IMR-90 (cell line): ENCODE measurements at regions not wholly inside any gene's neighbourhood (a gene's known extent, or its start where the extent isn't known, plus 50 kb on each side); places are given as distances from the start of the nearest gene placed in this dataset.
A peak's percentile ranks its signal among the peaks of the same experiment; 100 is the strongest.

Experiments
- ATAC-seq: fragments of 200-7000 bp; cut with Tn5 transposase; 2 replicates; pipeline ENCODE4 v1.9.1; 2020; ENCODE audit warnings: low read depth, mild to moderate bottlenecking, moderate library complexity
- BruUV-seq: library from RNA; stranded (reverse); fragments of 400-500 nt; replicated peaks from 2 replicates; lab custom pipeline; 2021; lab: Mats Ljungman, UMichigan
- CTCF ChIA-PET: fragments of 300-600 bp; formaldehyde crosslinking; extraction: SDS; loops from one replicate; lab custom pipeline; 2021; ENCODE audit warnings: antibody characterized with exemption; lab: Yijun Ruan, JAX
- POLR2A ChIA-PET: fragments of 300-600 bp; sonication (Branson Sonifier 250); formaldehyde crosslinking; loops from one replicate; lab custom pipeline; 2022; ENCODE audit warnings: antibody characterized with exemption; ENCODE audit not compliant: unreplicated experiment; lab: Charles Lee
- DNase-seq: peaks from one replicate; pipeline ENCODE4 v3.0.0; 2013
- H2AFZ ChIP-seq: replicated peaks from 2 replicates; pipeline ENCODE3; 2013; ENCODE audit warnings: low read length, mild to moderate bottlenecking; ENCODE audit not compliant: poor library complexity
- H2AK5ac ChIP-seq: 2 replicates; pipeline ENCODE4 v1.6.1; 2013; ENCODE audit warnings: low read depth, low read length, inconsistent platforms
- H2AK9ac ChIP-seq: replicated peaks from 2 replicates; pipeline ENCODE3; 2013; ENCODE audit warnings: mild to moderate bottlenecking, low read depth, low read length, moderate library complexity; ENCODE audit not compliant: poor library complexity
- H2BK120ac ChIP-seq: 2 replicates; pipeline ENCODE4 v1.6.1; 2013; ENCODE audit warnings: low read depth, low read length, inconsistent platforms
- H2BK15ac ChIP-seq: 3 replicates; pipeline ENCODE4 v1.6.1; 2013; ENCODE audit warnings: low read depth, low read length, inconsistent platforms
- H2BK20ac ChIP-seq: 2 replicates; pipeline ENCODE4 v1.6.1; 2013; ENCODE audit warnings: low read depth, mild to moderate bottlenecking, inconsistent platforms, low read length, moderate library complexity
- H2BK5ac ChIP-seq: 2 replicates; pipeline ENCODE4 v1.6.1; 2013; ENCODE audit warnings: mild to moderate bottlenecking, low read depth, low read length, inconsistent platforms; ENCODE audit not compliant: poor library complexity, severe bottlenecking
- H3K14ac ChIP-seq: replicated peaks from 2 replicates; pipeline ENCODE4 v1.6.1; 2013; ENCODE audit warnings: low read depth, low read length, inconsistent platforms
- H3K18ac ChIP-seq: 2 replicates; pipeline ENCODE4 v1.6.1; 2013; ENCODE audit warnings: low read depth, low read length, control low read depth
- H3K23ac ChIP-seq: 2 replicates; pipeline ENCODE4 v1.6.1; 2013; ENCODE audit warnings: low read depth, low read length, inconsistent platforms
- H3K27ac ChIP-seq: 2 replicates; pipeline ENCODE4 v1.5.1; 2013; ENCODE audit warnings: mild to moderate bottlenecking, control low read depth, low read length; ENCODE audit not compliant: insufficient read depth
- H3K27me3 ChIP-seq: 2 replicates; pipeline ENCODE4 v1.6.1; 2013; ENCODE audit warnings: low read length; ENCODE audit not compliant: control insufficient read depth, insufficient read depth
- H3K36me3 ChIP-seq: 2 replicates; pipeline ENCODE4 v1.6.1; 2013; ENCODE audit warnings: low read length, mixed read lengths; ENCODE audit not compliant: control insufficient read depth, insufficient read depth
- H3K4ac ChIP-seq: 2 replicates; pipeline ENCODE4 v1.6.1; 2013; ENCODE audit warnings: low read depth, low read length, inconsistent platforms
- H3K4me1 ChIP-seq: 2 replicates; pipeline ENCODE4 v1.6.1; 2013; ENCODE audit warnings: low read length, mixed read lengths; ENCODE audit not compliant: control insufficient read depth, insufficient read depth
- H3K4me2 ChIP-seq: 2 replicates; pipeline ENCODE4 v1.6.1; 2013; ENCODE audit warnings: low read depth, mild to moderate bottlenecking, control low read depth, low read length, moderate library complexity
- H3K4me3 ChIP-seq: 2 replicates; pipeline ENCODE4 v1.5.1; 2013; ENCODE audit warnings: low read depth, mild to moderate bottlenecking, control low read depth, low read length, moderate library complexity; ENCODE audit not compliant: insufficient read depth
- H3K56ac ChIP-seq: 2 replicates; pipeline ENCODE4 v1.6.1; 2013; ENCODE audit warnings: low read length, inconsistent platforms; ENCODE audit not compliant: insufficient read depth; ENCODE audit errors: extremely low read depth
- H3K79me1 ChIP-seq, 2 experiments: 2 replicates each; pipeline ENCODE4 v1.6.1; 2013; ENCODE audit warnings: low read length in 2 of 2, inconsistent platforms in 1 of 2, low read depth in 1 of 2
- H3K9ac ChIP-seq: 2 replicates; pipeline ENCODE4 v1.6.1; 2013; ENCODE audit warnings: low read depth, low read length, control low read depth
- H3K9me1 ChIP-seq: 2 replicates; pipeline ENCODE4 v1.6.1; 2013; ENCODE audit warnings: low read length, inconsistent platforms; ENCODE audit not compliant: insufficient read depth
- H3K9me3 ChIP-seq: 2 replicates; pipeline ENCODE4 v1.6.1; 2013; ENCODE audit warnings: low read length; ENCODE audit not compliant: control insufficient read depth, insufficient read depth
- H4K20me1 ChIP-seq: 2 replicates; pipeline ENCODE4 v1.6.1; 2013; ENCODE audit warnings: low read length, inconsistent platforms; ENCODE audit not compliant: insufficient read depth
- H4K5ac ChIP-seq: 2 replicates; pipeline ENCODE4 v1.6.1; 2013; ENCODE audit warnings: mild to moderate bottlenecking, low read depth, low read length, control low read depth
- H4K8ac ChIP-seq, 2 experiments: 2 replicates each; pipeline ENCODE4 v1.6.1; 2013; ENCODE audit warnings: low read depth in 2 of 2, low read length in 2 of 2, control low read depth in 1 of 2, inconsistent platforms in 1 of 2
- H4K91ac ChIP-seq: 2 replicates; pipeline ENCODE4 v1.6.1; 2013; ENCODE audit warnings: low read depth, low read length, inconsistent platforms; ENCODE audit not compliant: insufficient read depth
- BHLHE40 ChIP-seq: fragments of 150-350 bp; IDR thresholded peaks from 2 replicates; pipeline ENCODE4 v1.6.1; 2016; ENCODE audit warnings: mild to moderate bottlenecking, low read depth, low read length
- CEBPB ChIP-seq: IDR thresholded peaks from 2 replicates; pipeline ENCODE4 v1.6.1; 2012; ENCODE audit warnings: low read depth, low read length, improper control_type of control experiment
- CHD1 ChIP-seq: IDR thresholded peaks from 2 replicates; pipeline ENCODE4 v1.6.1; 2012; ENCODE audit warnings: low read depth, low read length, improper control_type of control experiment
- ELK1 ChIP-seq: fragments of 150-350 bp; IDR thresholded peaks from 2 replicates; pipeline ENCODE4 v1.6.1; 2016; ENCODE audit warnings: low read depth, mild to moderate bottlenecking, low read length, moderate library complexity, borderline replicate concordance
- FOS ChIP-seq: fragments of 150-350 bp; IDR thresholded peaks from 2 replicates; pipeline ENCODE4 v1.6.1; 2016; ENCODE audit warnings: low read depth, low read length
- MAFK ChIP-seq: IDR thresholded peaks from 2 replicates; pipeline ENCODE4 v1.6.1; 2012; ENCODE audit warnings: low read depth, low read length, improper control_type of control experiment
- MAZ ChIP-seq: IDR thresholded peaks from 2 replicates; pipeline ENCODE4 v1.6.1; 2012; ENCODE audit warnings: low read depth, mild to moderate bottlenecking, low read length, improper control_type of control experiment, moderate library complexity, borderline replicate concordance
- MXI1 ChIP-seq: IDR thresholded peaks from 2 replicates; pipeline ENCODE4 v1.6.1; 2012; ENCODE audit warnings: low read depth, mild to moderate bottlenecking, low read length, moderate library complexity, borderline replicate concordance
- NFE2L2 ChIP-seq: fragments of 150-350 bp; IDR thresholded peaks from 2 replicates; pipeline ENCODE4 v1.6.1; 2016; ENCODE audit warnings: low read depth, mild to moderate bottlenecking, low read length
- POLR2A ChIP-seq: IDR thresholded peaks from 2 replicates; pipeline ENCODE4 v1.6.1; 2012; ENCODE audit warnings: mild to moderate bottlenecking, low read depth, low read length
- RAD21 ChIP-seq: IDR thresholded peaks from 2 replicates; pipeline ENCODE4 v1.6.1; 2012; ENCODE audit warnings: low read length, improper control_type of control experiment
- RCOR1 ChIP-seq: IDR thresholded peaks from 2 replicates; pipeline ENCODE4 v1.6.1; 2012; ENCODE audit warnings: mild to moderate bottlenecking, low read length, improper control_type of control experiment; ENCODE audit not compliant: insufficient replicate concordance
- RFX5 ChIP-seq: IDR thresholded peaks from 2 replicates; pipeline ENCODE4 v1.8.0; 2012; ENCODE audit warnings: low read depth, mild to moderate bottlenecking, low read length, moderate library complexity
- SMC3 ChIP-seq: fragments of 150-350 bp; IDR thresholded peaks from 2 replicates; pipeline ENCODE4 v1.6.1; 2016; ENCODE audit warnings: low read depth, mild to moderate bottlenecking, antibody characterized with exemption, low read length, moderate library complexity
- USF2 ChIP-seq: fragments of 150-350 bp; IDR thresholded peaks from 2 replicates; pipeline ENCODE4 v1.6.1; 2017; ENCODE audit warnings: mild to moderate bottlenecking, antibody characterized with exemption, low read length, low read depth
- WGBS, 2 experiments: methylation state at CpG; one replicate each; pipeline versions ENCODE4 v1.1.5 to v1.1.7; 2013; ENCODE audit warnings: missing lambda C conversion rate in 2 of 2; ENCODE audit not compliant: insufficient read length in 1 of 2; ENCODE audit errors: extremely low coverage in 2 of 2; 5-methylcytosine and 5-hydroxymethylcytosine counted together
- dilution Hi-C: fragments of 300-500 bp; cut with HindIII; formaldehyde crosslinking; loops from one replicate; pipeline ENCODE4 v1.14.3; 2018; ENCODE audit warnings: low sequenced_read_pairs; ENCODE audit not compliant: unreplicated experiment
- in situ Hi-C: fragments of 300-500 bp; cut with MboI; formaldehyde crosslinking; loops from 3 replicates; pipeline ENCODE4 v1.14.3; 2019; ENCODE audit warnings: low sequenced_read_pairs, inconsistent platforms, mixed read lengths
- intact Hi-C: fragments of 100-400 bp; cut with micrococcal nuclease; formaldehyde crosslinking; loops from 2 replicates; pipeline ENCODE4 v1.10.0; 2022
- TF ChIP-seq, protein P1 (sequence below): conservative IDR thresholded peaks from 2 replicates; pipeline ENCODE4 v1.5.1; 2012; ENCODE audit warnings: mild to moderate bottlenecking, low read depth, low read length, improper control_type of control experiment

GRCh38 chr15:57866149-57866736, 159.7 kb downstream of the POLR2M start:
- H3K27ac ChIP-seq: no peak overlapping the region
- CTCF ChIA-PET: interaction anchor here (0.8 to 2.0 kb wide), 4 partner anchors 10 to 317 kb away, joined by 3 to 10 read pairs (median 4); no protein-coding TSS in a partner anchor
- TF ChIP-seq BHLHE40 (no peak), NFE2L2 (no peak), RCOR1 (no peak), MAFK (no peak), SMC3 (peak; percentile 56), CHD1 (no peak), RAD21 (peak; percentile 45), CEBPB (no peak), FOS (no peak), MXI1 (no peak), POLR2A (no peak), USF2 (no peak), RFX5 (no peak), ELK1 (no peak), MAZ (no peak)
- TF ChIP-seq, protein P1, sequence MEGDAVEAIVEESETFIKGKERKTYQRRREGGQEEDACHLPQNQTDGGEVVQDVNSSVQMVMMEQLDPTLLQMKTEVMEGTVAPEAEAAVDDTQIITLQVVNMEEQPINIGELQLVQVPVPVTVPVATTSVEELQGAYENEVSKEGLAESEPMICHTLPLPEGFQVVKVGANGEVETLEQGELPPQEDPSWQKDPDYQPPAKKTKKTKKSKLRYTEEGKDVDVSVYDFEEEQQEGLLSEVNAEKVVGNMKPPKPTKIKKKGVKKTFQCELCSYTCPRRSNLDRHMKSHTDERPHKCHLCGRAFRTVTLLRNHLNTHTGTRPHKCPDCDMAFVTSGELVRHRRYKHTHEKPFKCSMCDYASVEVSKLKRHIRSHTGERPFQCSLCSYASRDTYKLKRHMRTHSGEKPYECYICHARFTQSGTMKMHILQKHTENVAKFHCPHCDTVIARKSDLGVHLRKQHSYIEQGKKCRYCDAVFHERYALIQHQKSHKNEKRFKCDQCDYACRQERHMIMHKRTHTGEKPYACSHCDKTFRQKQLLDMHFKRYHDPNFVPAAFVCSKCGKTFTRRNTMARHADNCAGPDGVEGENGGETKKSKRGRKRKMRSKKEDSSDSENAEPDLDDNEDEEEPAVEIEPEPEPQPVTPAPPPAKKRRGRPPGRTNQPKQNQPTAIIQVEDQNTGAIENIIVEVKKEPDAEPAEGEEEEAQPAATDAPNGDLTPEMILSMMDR: peak; percentile 63
- H3K23ac ChIP-seq: no peak overlapping the region
- peak; percentile 15 for DNase-seq
- no peak overlapping the region for H3K14ac ChIP-seq
- BruUV-seq: no TSS peak
- no peaks in the 10 kb centered on the region for H4K20me1 ChIP-seq
- H3K56ac ChIP-seq: no peak overlapping the region
- H4K91ac ChIP-seq: no peak overlapping the region
- H3K9me1 ChIP-seq: no peaks in the 10 kb centered on the region
- H3K9me3 ChIP-seq: no peaks in the 10 kb centered on the region
- no peaks in the 10 kb centered on the region for H3K4me1 ChIP-seq
- no peak overlapping the region for H3K4me2 ChIP-seq
- dilution Hi-C loops: no loop called here
- no peaks in the 10 kb centered on the region for H3K27me3 ChIP-seq
- no peak overlapping the region for H2AK9ac ChIP-seq
- H3K36me3 ChIP-seq: no peaks in the 10 kb centered on the region
- no peak overlapping the region for H2AFZ ChIP-seq
- ATAC-seq: peak; percentile 68; the same call in 1 of the 2 replicates
- no peak overlapping the region for H2BK15ac ChIP-seq
- no CpG with 5 or more reads among the region's 7 CpGs for WGBS, 2 experiments
- no peak overlapping the region for H2BK5ac ChIP-seq
- intact Hi-C loops: loop anchor here (1.0 to 10.0 kb wide), 2 partner anchors 316 to 521 kb away; no protein-coding TSS in a partner anchor
- H3K4me3 ChIP-seq: no peak overlapping the region
- H3K4ac ChIP-seq: no peak overlapping the region
- in situ Hi-C loops: loop anchor here (10.0 kb wide), 3 partner anchors 201 to 309 kb away; no protein-coding TSS in a partner anchor
- no peak overlapping the region for H3K9ac ChIP-seq
- POLR2A ChIA-PET: no interaction called here
- no peak overlapping the region for H2BK20ac ChIP-seq
- no peak overlapping the region for H2BK120ac ChIP-seq
- H3K18ac ChIP-seq: no peak overlapping the region
- no peak overlapping the region for H4K8ac ChIP-seq
- H2AK5ac ChIP-seq: no peak overlapping the region
- H4K5ac ChIP-seq: no peak overlapping the region
- no peaks in the 10 kb centered on the region for H3K79me1 ChIP-seq
